Stimulated activated CD4-positive, alpha-beta T cell treated with anti-CD3 and anti-CD28 coated beads, Interleukin-2, amount 100 ng/mL, for 4 hours (primary cell): ENCODE measurements at regions not wholly inside any gene's neighbourhood (a gene's known extent, or its start where the extent isn't known, plus 50 kb on each side); places are given as distances from the start of the nearest gene placed in this dataset.

Experiments used
- DNase-seq: peaks from one replicate; pipeline ENCODE4 v3.0.0-alpha.2; 2020; ENCODE audit warnings: low read depth

DNA sequence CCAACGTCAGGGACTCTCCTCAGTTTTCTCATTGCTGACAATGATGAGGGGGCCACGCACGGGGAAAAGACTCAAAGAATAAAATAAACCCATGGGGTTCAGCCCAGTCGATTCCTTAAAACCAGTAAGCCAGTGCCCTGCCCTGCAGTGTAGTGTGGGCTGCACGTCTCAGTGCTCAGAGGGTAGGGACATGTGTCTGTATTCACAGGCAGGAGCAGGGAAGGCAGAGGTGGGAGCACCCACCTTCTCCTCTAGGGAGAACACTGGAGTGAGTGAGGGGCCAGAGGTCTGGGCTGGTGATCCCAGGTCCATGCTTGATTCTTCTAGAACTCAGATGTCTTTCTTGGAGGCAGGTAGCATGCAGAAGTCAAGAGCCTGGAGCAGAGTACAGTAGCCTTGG, 303.6 kb downstream of the MATN1 start:
- DNase-seq: no peak

DNA sequence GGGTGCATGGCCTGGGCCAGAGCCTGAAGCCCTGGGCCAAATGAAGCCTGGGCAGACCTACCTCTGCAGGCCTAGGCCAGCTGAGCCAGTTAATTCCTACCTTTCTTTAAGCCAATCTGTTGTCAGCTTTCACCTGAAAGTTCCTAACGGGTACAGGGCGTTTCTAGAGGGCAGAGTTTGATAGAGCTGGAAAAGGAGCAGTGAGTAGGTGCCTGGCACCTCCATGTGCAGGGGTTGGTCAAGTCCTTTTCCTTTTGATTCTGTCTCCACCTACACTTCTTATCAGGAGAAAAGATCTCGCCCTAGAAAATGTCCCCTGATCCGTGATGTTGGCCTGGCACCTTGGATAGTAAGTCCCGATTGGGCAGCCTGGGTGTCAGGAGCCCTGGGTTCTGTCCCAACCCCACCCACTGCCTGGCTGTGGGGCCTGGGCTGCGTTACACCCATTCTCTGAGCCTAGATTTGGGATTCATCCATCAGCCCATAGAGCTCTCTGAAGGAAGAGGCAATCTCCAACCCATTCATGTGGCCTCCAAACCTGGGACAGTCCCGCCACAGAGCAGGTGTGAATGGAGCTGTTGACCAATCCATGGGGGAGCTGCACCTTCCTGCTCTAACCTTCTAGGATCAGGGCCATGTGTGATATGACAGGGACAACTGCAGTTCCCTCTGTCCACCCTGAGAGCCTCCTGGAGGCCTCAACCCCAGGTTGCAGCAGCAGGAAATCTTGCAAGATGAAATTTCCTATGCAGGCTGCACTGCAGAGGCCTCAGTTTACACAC, 304.3 kb downstream of the MATN1 start:
- no peak for DNase-seq

DNA sequence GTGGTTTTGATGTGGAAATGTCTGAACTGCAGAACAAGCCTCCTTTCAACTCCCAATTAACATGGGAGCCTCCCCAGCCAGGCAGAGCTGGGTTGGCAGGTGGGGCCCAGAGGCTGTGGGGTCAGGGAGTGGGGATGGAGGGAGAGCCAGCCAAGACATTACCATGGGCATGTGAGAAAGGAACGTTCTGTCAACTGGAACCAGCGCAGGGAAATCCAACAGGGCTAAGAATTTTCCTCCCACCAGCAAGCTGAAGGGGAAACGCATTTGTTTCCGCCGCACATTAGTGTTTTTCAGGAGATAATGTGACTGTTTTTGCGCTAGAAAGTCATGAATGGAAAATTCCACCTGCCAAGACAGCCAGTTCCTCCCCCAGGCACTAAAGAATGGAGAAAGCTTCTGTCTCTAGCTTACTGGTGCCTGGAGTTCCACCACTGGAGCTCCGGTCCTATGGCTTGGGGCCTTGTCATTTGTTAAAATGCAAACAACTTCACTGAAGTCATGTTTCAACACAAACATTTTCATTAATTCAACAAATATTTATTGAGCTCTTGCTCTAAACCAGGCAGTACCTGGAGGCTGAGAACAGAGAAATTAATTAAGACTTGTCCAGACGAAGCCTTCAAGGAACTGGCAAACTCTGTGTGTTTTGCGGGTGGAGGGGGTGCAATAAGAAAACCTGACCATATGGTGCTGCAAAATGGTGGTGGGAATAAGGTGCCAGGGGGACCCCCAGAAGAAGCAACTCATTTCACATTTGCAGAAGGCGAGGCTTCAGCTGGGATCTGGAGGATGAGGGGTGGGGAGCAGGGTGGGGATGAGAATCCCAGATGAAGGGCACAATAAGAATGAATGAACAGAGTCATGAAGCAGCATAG, 305.1 kb downstream of the MATN1 start:
- no peak for DNase-seq

DNA sequence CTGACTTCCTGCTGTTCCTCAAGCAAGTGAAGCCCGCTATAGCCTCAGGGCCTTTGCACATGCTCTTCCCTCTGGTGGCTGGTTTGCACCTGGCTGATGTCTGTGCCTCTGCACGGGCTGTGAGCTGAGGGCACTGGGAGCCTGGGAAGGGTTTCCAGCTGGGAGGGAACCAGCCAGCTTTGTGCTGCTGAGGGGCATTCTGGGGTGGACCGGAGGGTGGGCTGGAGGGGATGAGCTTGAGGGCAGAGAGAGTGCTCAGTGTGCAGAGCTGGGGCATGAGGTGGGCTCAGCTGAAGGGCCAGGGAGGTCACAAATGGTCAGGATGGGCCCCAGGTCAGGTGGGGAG, 305.7 kb downstream of the MATN1 start:
- DNase-seq: no peak

DNA sequence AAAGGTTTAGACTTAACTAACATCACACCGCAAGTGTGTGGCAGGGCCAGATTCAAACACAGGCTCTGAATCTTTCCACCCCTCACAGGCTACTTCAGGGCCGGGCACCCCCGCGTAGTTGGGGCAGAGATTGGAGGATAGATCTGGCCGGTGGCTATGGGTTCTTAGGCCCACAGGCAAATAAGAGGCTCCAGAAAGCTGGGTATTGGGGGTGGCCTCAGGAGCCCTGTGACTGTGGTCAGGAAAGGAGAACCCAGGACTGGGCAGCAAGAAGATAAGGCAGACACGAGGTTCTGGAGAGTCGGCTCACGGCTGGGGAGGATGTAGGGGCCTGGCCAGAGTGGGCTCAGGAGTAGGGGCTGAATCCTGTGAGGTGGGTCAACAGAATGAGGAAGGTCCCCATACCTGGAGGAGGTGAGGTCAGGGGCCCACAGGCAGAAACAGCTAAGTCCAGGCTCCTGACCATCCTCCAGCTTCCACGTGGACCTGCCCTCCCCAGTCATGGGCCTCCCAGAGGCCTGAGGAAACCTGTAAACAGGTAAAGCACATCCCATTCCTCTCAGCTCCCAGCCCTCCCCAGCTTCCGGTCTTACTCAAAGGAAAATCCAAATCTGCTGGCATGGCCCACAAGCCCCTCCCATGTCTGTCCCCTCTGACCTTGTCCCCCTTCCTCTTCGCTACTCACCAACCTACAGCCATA, 306.2 kb downstream of the MATN1 start:
- no peak for DNase-seq

DNA sequence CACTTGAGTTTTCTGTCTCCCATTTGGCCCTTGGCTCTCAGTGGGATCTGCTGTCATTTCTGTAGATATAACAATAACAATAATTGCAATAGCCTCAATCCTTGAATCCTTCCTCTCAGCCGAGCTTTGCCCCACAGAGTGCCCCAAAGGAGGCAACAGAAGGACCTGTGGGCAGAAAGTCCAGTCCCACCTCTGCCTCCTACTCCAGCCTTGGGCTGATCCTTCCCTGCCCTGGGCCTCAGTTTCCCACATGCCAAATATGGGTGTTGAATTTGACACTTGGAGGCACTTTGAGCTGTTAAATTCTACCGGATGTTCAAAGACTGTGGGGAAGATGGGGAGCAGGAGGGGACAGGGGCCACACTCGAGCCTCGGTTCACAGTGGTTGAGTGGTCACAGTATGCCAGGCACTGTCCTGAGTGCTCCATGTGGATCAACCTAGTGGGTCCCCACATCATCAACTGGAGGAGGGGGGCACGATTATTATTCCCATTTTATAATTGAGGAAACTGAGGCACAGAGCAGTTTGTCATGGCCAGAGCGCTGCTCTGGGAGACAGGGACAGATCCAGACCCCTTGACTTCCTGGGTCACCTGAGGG, 307.1 kb downstream of the MATN1 start:
- no peak for DNase-seq

DNA sequence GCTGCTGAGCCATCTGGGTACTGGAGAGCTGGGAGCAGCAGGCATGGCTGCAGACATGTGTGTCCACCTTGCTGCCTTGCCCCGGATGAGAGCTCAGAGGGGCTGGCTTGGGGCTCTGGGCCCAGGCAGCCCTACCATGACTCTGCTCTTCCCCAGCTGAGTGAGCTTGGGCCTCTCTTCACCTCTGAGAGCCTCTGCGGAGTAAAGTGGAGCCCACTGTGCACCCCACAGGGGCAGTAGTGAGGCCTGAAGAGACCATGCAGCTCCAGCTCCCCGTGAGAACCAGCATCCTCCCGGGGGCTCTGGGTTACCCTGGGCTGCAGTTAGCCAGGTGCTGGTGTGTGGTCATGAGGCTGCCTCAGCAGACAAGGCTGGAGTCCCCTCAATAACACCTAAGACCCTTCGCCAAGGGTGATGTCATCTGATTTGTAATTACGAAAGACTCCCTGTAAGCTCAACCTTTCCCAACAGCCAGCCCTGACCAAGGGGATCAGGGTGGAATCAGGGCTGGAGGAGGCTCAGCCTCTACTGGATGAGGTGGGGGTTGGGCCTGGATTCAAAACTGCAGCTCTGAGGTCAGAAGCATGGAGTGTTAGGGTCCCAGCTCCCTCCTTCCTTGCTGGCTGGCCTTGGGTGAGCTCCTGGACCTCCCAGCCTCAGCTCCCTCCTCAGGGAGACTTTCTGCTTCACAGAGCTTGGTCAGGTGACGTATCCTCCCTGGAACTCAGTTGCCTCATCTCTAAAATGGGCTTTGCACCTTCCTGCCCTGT, 308.0 kb downstream of the MATN1 start:
- DNase-seq: no peak

DNA sequence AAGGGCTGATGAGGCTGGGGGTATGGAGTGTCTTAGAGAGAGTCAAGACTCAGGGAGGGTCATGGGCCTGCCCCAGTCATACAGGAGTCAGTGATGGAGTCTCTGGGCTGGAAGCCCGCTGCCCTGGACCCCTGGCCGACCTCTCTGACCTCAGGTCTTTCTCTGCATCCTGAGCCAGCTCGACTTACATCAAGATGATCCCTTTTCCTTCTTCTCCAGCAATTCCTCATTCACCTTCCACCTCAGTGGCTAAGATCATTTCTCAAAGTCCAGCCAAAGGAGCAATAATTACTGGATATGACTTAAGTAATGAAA, 308.6 kb downstream of the MATN1 start:
- DNase-seq: no peak

DNA sequence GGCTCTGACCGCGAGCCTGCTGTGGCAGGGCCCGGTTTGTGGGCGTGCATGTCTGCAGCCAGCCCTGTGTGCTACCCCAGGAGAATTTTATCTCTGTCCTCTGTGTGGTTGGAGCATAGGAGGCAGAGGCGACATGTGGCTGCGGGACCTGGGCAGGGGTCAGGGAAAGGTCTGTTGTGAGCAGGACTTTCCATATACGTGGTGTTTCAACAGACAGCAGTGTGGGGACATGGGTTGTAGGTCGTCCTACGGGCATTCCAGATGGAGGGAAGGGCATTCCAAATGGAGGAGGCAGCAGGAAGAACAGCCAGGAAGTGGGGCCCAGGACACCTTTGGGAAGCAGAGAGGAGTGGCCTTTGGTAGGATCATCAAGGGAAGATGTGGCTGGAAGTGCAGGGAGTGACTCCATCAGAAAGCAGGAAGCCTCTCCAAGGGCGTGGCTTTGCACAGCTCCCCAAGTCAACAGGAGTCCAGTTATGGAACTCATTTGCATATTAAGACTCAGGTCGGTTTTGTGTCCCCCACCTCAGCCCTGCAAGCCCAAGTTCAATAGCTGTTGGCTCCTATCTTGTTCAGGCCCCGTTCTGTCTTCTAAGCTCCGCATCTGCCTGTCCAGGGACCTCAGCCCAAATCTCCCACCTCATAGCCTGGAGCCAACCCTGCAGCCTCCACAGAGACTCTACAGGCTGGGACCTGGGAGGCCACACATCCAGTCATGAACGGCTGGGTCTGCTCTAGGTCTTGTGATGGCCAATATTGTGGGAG, 309.1 kb downstream of the MATN1 start:
- DNase-seq: no peak

DNA sequence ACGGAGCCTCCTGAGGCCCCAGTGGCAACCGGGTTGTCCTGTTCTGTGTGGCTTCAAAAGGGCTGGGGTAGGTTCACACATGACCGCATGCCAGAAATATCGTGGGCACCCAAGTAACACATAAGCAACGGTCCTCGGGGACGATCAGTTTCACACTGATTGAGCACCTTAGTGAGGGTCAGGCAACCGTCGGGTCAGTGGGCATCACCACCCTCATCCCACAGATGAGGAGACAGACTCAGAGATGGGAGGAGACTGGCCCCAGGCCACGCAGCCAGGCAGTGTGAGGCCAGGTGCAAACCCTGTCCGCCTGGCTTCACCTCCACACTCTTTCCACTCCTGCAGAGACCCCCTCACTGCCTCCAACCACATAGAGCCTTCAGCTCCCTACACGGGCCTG, 309.8 kb downstream of the MATN1 start:
- no peak for DNase-seq

DNA sequence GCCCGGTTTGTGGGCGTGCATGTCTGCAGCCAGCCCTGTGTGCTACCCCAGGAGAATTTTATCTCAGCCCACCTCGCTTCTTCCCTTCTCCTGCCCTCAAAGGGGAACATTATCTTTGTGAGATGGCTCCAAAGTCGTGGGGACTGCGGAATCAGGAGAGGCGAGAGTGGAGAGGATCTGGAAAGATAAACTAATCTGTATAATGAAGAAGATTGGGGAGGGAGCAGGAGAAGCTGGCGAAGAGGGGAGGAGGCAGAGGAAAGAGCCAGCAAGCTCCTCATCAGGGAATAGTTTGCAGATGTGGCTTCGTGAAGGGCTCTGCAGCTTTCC, 310.3 kb downstream of the MATN1 start:
- no peak for DNase-seq

DNA sequence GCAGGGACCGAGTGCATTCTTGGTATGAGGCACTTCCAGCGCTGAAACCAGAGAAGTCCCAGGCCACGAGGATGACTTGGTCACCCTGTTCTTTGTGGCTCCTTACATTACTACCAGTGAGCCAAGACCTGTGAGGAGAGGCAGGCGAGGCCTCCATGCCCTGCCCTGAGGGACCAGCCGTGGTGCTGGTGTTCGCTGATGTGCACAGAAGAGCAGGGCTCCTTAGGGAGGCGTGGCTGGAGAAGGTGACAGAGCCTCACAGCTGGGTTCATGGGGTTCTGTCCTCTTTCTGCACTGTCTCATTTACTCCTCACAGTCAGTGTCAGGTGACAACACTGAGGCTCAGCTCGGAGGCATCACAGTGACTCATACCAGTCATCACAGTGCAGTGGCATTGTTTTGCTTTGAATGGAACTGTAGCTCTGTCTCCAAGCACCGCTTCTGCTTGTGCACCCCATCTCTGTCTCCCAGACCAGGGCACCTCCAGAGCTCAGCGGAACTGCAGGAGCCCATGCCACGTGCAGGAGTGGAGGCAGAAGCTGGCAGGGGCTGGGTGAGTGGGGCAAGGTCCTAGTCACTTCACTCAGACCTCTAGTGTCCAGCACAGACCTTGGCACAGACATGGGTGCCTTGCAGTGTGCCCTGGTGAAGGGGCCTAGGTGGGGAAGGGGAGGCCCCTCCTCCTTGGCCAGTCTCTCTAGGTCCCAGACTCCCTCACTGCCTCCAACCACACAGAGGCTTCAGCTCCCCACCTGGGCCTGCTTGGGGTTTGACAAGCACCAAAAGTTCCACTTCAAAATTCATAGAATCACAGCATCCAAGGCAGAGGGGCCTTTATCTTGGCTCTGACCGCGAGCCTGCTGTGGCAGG, 310.9 kb downstream of the MATN1 start:
- no peak for DNase-seq

DNA sequence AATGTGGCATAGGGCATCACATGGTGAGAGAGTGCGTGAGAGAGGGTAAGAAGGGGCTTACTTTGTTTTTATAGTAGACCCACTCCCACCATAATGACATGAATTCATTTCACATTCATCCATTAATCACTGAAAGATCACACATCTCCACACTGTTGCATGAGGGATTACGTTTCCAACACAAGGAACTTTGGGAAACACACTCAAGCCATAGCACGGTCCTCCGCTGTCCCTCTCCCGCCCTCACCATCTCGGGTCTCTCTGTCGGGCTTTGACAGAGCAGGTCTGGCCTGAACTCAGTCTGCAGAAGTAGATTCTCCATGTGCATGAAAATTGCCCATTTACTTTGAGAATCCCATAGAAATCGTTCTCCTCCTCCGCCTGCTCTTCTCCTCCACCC, 312.2 kb downstream of the MATN1 start:
- no peak for DNase-seq

DNA sequence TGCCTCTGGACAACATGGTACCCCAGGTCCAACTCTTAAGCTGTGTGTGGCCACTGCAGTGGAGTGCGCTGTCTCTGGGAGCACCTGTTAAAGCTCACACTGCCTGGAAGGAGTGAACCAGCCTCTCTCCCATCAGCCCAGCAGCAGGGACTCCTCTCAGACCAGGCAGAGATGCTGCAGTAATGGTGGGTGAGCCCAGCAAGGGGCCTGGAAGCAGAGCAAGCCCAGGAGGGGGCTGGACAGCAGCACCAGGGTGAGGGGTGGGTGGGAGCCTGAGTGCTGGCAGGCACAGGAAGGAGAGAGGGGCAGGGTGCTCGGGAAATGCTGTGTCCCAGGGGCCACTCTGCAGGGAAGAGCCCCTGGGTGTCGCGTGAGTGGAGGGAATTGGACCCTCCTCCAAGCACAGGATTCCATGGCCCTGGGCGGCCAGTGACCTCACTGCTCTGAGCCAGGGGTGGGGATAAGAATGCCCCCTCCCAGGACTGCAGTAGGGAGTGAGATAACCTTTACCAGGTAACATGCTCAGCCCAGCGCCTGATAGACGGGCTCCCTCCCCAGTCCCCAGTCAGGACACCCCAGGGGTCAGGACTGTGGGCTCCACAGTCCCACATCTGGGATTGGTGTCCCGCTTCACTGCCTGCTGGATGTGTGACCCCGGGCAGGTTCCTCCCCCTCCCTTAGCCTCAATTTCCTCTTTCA, 313.1 kb downstream of the MATN1 start:
- DNase-seq: no peak

DNA sequence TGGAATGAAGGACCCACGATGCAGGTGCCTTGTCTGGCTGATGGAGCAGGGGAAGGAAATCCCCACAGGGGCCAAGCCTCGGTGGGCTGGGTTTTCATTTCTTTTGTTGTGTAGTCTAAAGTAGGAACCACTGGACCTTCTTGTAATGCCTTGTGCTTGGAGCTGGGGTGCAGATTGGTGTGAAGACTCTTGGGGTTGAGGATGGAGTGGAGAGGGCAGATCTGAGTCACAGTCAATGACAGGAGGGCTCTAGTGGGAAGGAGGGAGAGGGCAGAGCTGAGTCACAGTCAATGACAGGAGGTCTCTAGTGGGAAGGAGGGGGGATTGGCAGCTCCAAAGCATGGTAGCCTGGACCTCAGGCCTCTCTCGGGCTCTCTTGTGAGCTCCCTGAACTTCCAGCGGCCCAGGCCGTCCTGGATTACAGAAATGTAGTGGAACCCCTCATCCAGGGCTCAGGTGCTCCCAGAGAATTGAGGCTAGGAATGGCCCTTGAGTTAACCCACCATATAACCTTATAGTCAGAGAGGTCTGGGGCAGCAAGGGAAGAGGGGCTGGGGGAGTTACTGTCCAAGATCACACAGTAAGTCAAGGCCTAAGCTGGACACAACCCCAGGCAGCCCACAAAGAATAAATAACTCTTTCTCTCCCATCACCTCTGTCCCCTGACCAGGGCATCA, 313.8 kb downstream of the MATN1 start:
- DNase-seq: no peak

DNA sequence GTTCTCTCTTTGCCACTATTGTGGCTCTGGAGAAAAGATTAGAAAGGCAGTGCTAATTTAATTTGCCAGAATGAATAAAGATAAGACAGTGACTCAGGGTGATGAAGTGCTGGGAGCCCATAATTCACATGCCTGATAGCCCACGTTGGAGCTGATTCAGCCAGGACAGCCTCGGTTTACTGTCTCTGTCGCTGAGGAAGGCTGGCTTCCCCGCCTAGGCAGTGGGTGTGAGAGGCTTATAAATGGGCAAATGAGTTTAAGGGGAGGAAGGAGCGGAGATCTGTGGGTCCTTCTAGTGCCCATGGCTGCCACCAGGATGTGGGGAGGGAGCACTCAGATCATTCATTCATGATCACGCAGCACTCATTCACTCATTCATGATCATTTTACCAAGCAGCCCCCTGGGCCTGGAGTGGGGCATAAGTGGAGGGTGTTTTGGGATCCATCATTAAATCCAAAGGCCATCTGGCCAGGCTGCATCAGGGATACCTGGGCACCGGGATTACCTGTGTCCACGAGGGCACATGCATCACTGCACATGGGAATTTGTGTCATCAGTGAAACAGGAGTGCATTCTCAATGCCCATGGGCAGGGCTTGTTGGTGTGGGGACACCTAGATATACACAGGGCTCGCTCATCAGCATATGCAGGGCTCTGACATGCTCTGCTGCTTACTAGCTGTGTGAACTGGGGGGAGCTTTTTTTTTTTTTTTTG, 315.4 kb downstream of the MATN1 start:
- no peak for DNase-seq

DNA sequence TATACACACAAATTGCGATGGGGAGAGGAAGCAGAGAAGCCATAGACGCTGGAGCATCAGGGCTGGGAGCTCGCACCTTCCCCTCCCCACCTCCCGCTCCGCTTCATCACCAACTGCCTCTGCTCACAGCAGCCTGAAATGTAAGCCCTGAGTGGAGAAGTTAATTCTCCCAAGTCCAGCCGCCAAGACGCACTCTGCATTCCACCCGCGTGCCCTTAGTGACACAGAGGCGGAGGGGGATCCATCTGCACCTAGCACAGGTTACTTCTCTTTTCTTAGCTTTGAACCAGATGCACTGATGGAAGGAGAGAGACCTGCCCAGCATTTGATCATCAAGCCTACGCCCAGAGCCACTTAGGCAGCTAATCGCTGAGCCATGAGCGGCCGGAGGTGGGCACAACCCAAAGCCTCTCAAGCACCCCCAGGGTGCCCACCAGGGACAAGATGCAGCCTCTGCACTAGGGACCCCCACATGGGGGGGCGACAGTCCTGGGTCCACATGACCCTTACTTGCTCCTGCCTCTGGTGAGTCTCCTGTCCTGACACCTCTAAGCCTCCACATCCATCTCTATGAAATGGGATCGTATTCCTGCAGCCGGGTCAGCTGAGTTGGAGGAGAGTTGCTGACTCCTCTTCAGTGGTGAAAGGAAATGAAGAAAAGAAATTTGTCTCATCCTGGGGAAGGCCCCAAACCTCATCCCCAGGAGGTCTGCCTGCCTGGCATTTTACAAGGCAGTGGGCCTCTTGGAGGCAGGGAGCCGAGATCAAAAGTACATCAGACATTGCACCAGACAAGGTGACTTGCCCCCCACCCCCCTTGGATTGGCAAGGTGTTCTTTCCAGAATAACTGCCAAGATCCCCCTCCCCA, 316.2 kb downstream of the MATN1 start:
- DNase-seq: no peak
